MM.1S (cell line): ENCODE measurements at regions not wholly inside any gene's neighbourhood (a gene's known extent, or its start where the extent isn't known, plus 50 kb on each side); places are given as distances from the start of the nearest gene placed in this dataset.

Experiments used
- EZH2 ChIP-seq: fragments of 300-600 bp; sonication (generic); optimal IDR thresholded peaks from 2 replicates; pipeline ENCODE3; 2017; ENCODE audit warnings: low read depth, mild to moderate bottlenecking, antibody characterized with exemption, low read length, mixed read lengths
- EZH2phosphoT487 ChIP-seq: fragments of 300-600 bp; sonication (generic); IDR thresholded peaks from 2 replicates; pipeline ENCODE4 v1.6.1; 2018; ENCODE audit warnings: antibody characterized with exemption, low read length
- TF ChIP-seq, protein P1 (sequence below): fragments of 300-600 bp; sonication (generic); IDR thresholded peaks from 2 replicates; pipeline ENCODE4 v1.5.1; 2016; ENCODE audit warnings: antibody characterized with exemption, low read length, mixed read lengths

DNA sequence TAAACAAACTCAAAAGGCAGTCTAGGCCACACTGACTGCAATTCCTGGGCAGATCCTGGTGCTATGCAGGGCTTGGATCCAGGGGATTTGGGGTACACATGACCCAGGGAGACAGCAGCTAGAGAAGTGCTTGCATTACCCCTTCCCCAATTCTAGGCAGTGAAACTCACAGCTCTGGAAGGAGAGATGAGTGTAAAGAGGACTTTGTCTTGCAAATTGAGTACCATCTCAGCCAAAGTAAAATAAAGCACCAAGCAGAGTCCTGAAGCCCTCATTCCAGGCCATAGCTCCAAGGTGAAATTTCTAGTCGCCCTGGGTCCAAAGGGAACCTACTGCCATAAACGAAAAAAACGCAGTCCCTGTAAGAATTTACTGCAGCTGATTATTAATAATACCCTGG is 644.9 kb upstream of the FLRT2 start:
- TF ChIP-seq, protein P1, sequence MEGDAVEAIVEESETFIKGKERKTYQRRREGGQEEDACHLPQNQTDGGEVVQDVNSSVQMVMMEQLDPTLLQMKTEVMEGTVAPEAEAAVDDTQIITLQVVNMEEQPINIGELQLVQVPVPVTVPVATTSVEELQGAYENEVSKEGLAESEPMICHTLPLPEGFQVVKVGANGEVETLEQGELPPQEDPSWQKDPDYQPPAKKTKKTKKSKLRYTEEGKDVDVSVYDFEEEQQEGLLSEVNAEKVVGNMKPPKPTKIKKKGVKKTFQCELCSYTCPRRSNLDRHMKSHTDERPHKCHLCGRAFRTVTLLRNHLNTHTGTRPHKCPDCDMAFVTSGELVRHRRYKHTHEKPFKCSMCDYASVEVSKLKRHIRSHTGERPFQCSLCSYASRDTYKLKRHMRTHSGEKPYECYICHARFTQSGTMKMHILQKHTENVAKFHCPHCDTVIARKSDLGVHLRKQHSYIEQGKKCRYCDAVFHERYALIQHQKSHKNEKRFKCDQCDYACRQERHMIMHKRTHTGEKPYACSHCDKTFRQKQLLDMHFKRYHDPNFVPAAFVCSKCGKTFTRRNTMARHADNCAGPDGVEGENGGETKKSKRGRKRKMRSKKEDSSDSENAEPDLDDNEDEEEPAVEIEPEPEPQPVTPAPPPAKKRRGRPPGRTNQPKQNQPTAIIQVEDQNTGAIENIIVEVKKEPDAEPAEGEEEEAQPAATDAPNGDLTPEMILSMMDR, result no peak
- TF ChIP-seq EZH2 (no peak), EZH2phosphoT487 (no peak)
